DND-41 (cell line): ENCODE measurements at regions not wholly inside any gene's neighbourhood (a gene's known extent, or its start where the extent isn't known, plus 50 kb on each side); places are given as distances from the start of the nearest gene placed in this dataset.

Experiments used
- CTCF ChIP-seq: IDR thresholded peaks from 2 replicates; pipeline ENCODE4 v1.5.1; 2012; ENCODE audit warnings: borderline replicate concordance, low read length, moderate library complexity, mild to moderate bottlenecking; ENCODE audit not compliant: poor library complexity, severe bottlenecking; ENCODE audit errors: extremely low read depth
- EZH2 ChIP-seq: IDR thresholded peaks from 3 replicates; pipeline ENCODE4 v1.6.1; 2012; ENCODE audit warnings: borderline replicate concordance, low read depth, mild to moderate bottlenecking, moderate library complexity, low read length, inconsistent platforms; ENCODE audit not compliant: severe bottlenecking

GRCh38 chr3:126266850-126267168 is 86.4 kb upstream of the ALDH1L1 start:
- TF ChIP-seq CTCF (no peak), EZH2 (no peak)
